ENCODE measurements at regions not wholly inside any gene's neighbourhood (a gene's known extent, or its start where the extent isn't known, plus 50 kb on each side); places are given as distances from the start of the nearest gene placed in this dataset.

DNA sequence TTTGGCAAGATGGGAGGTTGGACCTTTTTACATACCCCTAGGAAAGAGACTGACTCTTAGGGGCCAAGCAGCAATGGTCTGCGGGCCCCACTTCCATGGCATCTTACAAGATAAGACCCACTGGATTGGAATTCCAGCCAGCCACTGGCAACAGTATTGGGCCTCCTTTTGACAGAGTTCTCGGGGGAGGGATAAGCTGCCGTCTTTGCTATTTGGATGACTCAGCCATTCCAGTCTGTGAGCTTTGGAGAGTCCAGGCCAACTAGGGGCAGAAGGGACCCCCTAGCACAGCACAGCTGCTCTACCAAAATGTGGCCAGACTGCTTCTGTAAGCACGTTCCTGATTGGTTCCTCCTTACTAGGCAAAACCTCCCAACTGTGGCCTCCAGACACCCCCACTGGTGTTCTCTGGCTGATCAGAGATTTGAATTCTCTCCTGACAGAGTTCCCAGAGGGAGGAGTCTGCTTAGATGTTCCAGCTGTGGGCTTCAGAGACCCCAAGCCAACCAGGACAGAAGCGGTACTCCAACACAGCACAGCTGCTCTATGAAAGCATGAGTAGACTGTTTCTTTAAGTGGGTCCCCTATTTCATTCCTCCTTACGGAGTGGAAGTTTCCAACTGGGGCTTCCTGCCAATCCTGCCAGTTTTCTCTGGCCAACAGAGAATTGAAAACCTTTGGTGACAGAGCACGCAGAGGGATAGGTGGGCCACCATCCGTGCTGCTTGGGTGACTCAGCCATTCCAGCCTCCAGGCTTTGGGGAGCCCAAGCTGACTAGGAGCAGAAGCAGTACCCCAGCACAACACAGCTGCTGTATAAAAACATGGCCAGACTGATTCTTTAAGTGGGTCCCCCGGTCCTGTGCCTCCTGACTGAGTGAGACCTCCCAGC lies 672.1 kb upstream of the RIOK2 start:
- no peak for DNase-seq

DNA sequence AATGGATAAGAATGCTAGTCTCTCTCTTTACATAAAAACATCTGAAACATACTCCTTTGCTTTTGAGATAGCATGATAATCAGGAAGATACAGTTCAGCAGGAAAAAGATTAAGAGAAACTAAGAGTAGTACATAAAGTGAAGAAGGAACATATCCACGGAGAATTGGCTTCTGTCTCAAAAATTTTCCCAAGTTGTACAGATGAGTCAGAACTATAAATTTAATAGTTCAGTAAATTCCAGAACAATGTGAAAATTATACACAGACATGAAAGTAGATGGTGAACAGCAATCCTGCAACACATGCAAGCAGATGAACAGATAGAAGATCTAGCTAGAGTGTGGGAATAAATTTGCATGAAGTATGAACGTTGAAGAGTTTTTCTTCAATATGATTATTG lies 691.4 kb upstream of the RIOK2 start:
- DNase-seq = no peak

GRCh38 chr5:97876272-97876671 lies 693.2 kb upstream of the RIOK2 start:
- DNase-seq = no peak

DNA sequence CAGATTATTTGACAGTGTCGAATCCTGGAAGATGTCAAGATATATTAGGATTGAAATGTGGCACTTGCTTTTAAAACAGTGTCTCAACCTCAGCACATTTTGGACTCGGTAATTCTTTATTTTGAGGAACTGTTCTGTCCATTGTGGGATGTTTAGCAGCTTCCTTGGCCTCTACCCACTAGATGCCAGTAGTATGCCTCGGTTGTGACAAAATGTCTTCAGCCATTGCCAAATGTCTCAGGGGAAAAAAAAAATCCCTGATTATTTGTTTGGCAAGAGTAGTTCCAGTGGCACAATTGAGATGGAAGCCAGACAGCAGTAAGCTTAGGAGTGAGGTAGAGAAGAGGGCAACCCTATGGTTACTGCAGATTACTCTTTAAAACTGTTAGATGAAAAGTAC lies 694.5 kb upstream of the RIOK2 start:
- no peak for DNase-seq

DNA sequence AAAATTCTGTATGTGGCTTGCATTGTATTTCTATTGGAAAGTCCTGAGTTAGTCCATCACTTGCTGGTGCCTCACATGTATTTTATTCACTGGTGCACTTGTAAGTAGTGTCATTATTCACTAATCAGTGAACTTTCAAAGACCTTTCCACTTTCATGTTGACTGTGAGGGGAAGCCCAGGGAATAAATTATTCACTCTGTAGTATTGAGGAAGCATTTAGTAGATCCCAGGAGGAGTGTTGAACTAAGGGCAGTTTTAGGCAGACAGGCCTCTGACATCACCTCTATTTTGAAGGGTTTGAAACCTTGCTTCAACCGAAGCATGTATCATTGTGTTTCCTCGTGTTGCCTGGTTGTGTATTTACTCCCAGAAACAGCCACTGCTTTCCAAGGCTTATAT lies 705.4 kb upstream of the RIOK2 start:
- DNase-seq = no peak

DNA sequence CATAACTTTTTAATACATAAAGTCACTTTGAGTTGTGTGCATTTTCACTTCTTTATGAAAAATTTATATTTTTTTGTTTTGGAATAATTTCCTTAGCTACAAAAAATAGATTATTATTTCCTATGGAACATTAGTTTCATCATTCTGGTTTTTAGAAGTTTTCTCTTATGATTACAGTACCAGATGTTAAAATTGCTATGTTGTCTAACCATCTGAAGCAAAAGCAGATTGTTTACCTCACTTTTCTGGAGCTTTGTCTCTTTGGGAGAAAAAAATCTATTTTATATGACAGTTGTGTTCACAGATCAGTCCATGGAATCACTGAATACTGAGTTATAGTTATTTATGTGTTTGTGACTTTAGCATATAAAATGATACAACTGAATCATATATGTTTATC lies 708.9 kb upstream of the RIOK2 start:
- DNase-seq = no peak

DNA sequence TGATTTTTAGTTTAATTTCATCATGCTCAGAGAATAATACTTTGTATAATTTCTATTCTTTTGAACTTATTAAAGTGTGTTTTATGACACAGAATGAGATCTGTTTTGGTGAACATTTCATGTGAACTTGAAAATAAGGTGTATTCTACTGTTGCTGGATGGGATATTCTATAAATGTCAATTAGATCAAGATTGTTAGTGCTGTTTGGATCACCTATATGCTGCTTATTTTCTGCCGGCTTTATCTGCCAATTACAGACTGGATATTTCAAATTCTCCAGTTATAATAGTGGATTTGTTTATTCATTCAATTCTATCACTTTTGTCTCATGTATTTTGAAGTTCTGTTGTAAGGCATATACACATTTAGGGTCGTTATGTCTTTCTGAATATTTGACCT lies 720.7 kb upstream of the RIOK2 start:
- DNase-seq = no peak

DNA sequence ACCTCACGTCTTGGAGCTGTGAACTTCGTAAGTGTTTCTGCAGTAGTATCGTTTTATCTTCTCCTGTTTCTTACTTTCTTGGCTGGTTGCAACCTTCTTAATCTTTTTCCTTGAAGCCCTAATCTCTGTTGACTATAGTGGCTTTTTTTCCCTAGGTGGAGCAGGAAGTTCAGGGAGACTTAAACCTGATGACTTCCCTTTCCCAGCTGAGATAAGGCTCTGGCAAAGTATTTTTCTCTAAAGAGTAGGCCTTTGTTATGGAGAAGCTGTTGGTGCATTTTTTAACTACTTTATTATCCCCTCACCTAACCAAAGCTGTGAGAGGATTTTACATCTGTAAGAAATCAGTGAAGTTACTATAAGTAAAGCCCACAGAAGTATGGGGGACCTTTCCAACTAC lies 723.1 kb upstream of the RIOK2 start:
- no peak for DNase-seq

DNA sequence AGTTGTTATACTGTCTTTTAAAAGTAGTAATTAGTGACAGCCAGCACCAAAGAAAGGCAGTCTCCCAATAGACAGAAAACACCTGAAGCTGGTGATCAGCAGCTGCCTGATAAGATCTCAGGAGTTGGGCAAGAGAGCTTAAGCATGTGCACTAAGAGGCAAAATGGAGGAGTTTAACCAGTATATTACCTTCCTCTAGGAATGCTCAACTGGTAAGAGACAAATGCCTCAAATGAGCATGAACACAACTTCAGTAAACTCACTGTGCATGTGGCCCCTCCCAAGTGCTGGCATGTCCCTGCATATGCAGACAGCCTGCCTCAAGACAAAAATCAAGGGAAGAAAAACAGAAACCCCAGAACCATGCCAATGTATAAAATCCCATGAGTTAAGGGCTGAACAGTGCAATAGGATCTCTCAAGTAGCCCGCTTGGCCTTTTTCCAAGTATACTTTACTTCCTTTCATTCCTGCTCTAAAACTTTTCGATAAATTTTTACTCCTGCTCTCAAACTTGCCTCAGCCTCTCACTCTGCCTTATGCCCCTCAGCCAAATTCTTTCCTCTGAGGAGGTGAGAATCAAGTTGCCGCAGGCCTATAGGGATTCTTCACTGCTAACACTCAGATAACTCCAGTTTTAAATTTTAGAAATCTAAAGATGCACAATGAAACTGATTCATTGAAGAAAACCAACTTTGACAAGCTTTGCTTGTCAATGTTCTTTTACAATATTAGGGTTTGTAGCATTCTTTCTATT lies 724.8 kb upstream of the RIOK2 start:
- DNase-seq = no peak

DNA sequence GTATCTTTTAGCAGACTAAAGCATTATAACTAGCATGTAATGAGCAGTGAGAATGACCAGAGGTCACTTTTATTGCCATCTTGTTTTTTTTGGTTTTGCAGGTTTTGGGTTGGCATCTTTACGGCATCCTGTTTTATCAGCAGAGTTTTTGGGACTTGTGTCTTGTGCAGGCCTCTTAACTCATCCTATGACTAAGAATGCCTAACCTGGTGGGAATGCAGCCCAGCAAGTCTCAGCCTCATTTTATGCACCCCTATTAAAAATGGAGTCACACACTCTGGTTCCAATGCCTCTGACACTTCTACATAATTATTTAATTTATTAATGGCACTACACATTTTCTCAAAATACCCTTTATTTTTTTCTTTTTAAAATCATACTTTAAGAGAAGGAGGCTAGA lies 726.5 kb upstream of the RIOK2 start:
- DNase-seq = no peak

- no peak for DNase-seq
Measured at GRCh38 chr5:97914483-97914882, 731.4 kb upstream of the RIOK2 start.

DNA sequence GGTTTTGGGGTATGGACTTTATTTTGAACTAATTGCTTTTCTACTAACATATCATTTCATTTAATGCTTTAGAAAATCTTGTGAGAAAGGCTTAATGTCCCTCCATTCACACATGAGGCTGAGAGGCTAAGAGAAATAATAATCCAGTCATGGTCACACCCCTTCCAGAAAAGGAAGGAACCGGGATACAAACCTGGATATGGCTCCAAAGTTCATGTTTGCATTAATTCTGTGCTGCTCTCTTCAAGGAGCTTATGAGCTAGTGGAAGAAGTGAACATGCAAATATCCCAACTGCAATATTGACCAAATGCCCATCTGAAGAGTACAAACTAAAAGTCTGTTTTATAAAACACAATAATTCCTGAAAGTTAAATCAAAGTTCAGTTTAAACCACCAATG lies 732.1 kb upstream of the RIOK2 start:
- DNase-seq = no peak

DNA sequence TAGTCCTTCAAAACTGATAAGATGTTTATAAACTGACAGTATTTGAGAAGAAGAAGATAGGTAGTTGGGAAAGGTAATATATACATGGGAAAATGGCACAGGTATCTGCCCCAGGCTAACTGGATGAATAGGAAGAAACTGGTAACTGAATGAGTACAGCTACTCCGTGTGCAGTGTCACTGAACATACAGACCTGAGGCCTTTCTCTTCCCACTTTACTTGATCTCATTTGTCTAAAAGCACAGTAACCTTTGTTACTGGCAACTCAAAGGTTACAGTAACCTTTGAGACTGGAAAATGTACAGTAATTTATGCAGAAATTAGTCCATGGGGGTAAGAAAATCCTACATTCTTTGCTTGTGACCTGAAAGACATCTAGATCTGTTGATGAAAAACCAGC lies 735.0 kb upstream of the RIOK2 start:
- DNase-seq = no peak

- no peak for DNase-seq
Measured at GRCh38 chr5:97918620-97919019, 735.6 kb upstream of the RIOK2 start.

- DNase-seq = no peak
Measured at GRCh38 chr5:97919719-97920118, 736.7 kb upstream of the RIOK2 start.

DNA sequence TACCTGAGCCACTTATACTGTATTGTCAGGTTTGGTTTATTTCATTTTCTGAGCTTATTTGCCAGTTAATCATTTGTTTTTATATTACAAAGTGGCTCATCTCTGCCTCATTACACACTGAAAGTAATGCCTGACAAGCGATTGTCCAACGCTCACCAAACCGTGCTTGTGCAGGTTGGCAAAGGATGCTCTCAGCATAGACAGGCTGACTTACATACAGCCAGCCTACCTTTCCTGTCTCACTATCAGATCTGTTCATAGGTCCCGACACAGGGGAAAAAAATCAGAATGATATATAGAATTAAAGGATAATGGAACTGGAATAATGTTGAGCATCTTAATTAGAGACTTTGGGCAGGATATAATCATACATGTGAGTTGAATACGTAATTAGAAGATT lies 739.7 kb upstream of the RIOK2 start:
- no peak for DNase-seq

- DNase-seq = no peak
Measured at GRCh38 chr5:97923496-97923895, 740.4 kb upstream of the RIOK2 start.

- DNase-seq = no peak
Measured at GRCh38 chr5:97923997-97924396, 741.0 kb upstream of the RIOK2 start.

- DNase-seq = no peak
Measured at GRCh38 chr5:97929383-97929782, 746.3 kb upstream of the RIOK2 start.

- DNase-seq = no peak
Measured at GRCh38 chr5:97931829-97932228, 748.8 kb upstream of the RIOK2 start.

- DNase-seq = no peak
Measured at GRCh38 chr5:97936231-97936630, 753.2 kb upstream of the RIOK2 start.

GRCh38 chr5:97937846-97938245 lies 754.8 kb upstream of the RIOK2 start:
- no peak for DNase-seq

- no peak for DNase-seq
Measured at GRCh38 chr5:97943036-97943435, 760.0 kb upstream of the RIOK2 start.

DNA sequence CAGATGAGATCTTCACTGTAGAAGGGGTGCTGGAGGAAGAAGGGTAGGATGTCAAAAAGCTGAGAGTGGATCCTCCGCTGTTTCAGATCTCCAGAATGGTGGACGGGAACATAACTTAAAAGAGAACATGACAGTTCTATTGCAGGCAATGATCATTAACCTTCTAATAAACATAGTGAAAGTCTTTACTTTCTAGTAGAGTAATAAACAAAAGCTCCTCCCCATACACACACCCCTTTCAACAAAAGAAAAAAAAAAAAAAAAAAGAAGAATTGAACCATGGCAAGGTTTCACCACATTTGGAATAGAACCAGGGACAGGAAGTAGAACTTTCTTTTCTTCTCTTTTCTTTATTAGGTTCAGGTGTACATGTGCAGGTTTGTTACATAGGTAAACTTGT lies 768.1 kb upstream of the RIOK2 start:
- no peak for DNase-seq

DNA sequence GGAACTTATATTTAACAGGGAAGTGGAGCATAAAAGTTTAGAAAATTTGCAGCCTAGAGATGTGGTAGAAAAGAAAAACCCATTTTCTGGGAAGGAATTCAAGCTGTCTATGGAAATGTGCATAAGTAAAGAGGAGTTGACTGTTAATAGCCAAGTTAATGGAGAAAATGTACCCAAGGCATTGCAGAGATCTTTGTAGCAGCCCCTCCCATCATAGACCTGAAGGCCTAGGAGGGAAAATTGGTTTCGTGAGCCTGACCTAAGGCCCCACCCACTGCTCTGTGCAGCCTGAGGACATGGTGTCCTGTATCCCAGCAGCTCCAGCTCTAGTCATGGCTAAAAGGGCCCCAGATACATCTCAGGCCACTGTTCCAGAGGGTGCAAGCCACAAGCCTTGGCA lies 772.4 kb upstream of the RIOK2 start:
- no peak for DNase-seq

All from NCI-H2227 treated with DMSO at 0.1 percent for 48 hours (cell line).